GM23248 (cell line): ENCODE measurements at regions not wholly inside any gene's neighbourhood (a gene's known extent, or its start where the extent isn't known, plus 50 kb on each side); places are given as distances from the start of the nearest gene placed in this dataset.

Experiments used
- EZH2 ChIP-seq: fragments of 200-600 bp; sonication (generic); IDR thresholded peaks from 2 replicates; pipeline ENCODE4 v1.6.1; 2018; ENCODE audit warnings: antibody characterized with exemption, mild to moderate bottlenecking; ENCODE audit not compliant: insufficient read depth, poor library complexity, severe bottlenecking
- EZH2phosphoT487 ChIP-seq: fragments of 200-600 bp; sonication (generic); IDR thresholded peaks from 2 replicates; pipeline ENCODE4 v1.6.1; 2018; ENCODE audit warnings: antibody characterized with exemption, moderate library complexity, mild to moderate bottlenecking, low read depth; ENCODE audit not compliant: insufficient read depth

DNA sequence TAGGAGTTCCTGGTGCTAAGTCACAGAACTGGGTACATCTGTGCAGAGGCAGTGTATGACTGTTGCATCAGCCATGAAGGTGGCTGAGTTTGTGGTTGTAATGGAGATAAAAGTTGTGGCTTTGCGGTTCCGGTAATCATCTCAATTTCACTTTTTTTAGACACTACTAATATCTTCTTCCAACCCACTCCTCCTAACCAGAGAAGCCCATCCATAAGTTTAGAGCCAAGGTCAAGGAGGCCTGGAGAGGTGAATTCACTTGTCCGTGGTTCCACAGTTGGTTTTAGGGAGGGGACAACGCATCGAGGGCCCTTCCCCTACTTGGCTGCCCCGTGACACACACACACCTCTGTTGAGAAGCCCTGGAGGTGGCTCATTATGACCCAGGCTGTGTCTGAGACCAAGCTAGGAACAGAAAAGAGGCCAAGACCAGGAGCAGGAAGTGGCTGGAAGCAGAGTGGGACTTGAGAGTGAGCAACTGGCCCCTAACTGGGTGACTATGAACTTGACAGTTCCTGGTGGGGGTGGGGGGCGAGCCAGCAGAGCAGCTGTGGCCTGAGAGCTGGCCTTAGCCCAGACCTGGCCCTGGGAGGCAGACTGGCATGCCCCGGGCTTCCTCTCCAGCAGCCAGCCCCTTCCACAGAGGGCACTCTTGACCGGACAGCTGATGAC lies 66.8 kb upstream of the COL13A1 start:
- TF ChIP-seq EZH2 (no peak), EZH2phosphoT487 (no peak)
